EL (cell line): ENCODE measurements at regions not wholly inside any gene's neighbourhood (a gene's known extent, or its start where the extent isn't known, plus 50 kb on each side); places are given as distances from the start of the nearest gene placed in this dataset.

Experiments used
- DNase-seq: peaks from one replicate; pipeline ENCODE4 v3.0.0-alpha.2; 2016

- no peak for DNase-seq
Observed at GRCh38 chr7:116083796-116084195, 53.2 kb upstream of the TFEC start.

DNA sequence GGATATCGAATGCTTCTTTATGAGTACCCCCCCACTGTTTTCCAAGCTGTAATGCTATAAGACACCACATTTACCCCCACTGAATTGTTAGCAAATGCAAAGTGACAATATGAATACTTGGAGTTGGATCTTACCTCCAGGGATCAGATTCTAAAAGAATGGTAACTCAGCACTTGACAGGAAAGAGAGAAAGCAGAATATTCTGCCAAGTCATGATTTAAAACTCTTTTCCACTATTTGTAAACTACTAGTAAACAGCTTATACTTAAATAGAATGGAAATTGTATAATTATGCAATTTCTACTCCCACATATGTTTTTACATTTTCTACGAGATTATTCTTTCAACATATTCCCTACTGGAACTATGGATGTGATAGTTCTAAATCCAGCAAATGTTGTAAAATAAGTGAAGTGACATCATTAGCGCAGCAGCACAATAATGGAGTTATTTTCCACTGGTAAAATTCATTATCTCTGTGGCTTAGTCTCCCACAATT is 56.0 kb upstream of the TFEC start:
- DNase-seq = no peak

DNA sequence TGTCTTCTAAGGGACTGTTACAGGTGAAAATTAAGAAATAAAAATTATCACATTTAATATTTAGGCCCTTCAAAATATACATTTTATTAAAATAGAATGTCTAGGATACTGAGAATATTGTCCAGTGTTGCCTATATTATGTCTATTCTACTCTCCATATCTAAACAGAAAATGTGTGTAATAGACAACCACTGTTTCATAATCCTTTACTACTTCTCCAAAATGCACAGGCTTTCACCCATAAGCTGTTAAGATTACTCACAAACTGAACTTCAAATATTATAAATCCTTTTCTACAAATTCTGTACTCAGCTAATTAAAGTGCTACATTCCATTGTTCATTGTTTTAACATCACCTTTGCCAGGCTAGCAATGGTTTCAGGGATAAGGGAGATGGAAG is 56.7 kb upstream of the TFEC start:
- no peak for DNase-seq

DNA sequence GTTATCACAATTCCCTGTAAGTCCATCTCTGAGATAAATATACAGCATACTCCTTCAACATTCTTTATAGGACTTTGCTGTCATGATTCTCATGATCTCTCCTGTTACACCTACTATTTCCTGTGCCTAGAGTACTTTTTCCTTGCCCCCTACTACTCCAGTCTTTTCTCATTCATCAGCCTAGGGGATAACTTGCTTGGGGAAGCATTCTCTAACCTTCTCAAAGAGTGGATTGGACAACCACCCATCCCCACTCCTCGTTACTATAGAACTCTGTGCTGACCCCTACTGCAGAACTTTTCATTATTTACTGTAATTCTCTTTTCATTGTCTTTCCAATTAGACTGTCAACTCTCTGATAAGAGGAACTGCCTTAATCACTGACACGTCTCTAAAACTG is 57.4 kb upstream of the TFEC start:
- DNase-seq = no peak

- DNase-seq = no peak
Observed at GRCh38 chr7:116089293-116089692, 58.7 kb upstream of the TFEC start.

- DNase-seq = no peak
Observed at GRCh38 chr7:116093516-116094301, 63.1 kb upstream of the TFEC start.

DNA sequence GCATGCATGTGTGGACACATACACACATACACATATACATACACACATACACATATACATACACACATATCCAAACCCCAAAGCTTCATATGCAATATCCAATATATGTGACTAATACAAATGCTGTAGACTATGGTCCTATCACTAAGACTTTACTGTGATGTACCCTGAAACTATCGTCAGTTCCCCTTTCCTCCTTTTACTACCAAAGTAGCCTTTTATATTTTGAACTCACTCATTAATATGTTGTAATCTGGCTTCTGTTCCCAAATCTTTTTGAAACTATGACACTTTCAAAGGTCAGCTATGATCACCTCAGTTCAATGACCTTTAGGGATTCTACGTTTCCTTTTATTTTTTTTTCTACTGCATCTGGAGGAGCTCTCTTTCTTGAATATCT is 64.8 kb upstream of the TFEC start:
- DNase-seq = no peak

DNA sequence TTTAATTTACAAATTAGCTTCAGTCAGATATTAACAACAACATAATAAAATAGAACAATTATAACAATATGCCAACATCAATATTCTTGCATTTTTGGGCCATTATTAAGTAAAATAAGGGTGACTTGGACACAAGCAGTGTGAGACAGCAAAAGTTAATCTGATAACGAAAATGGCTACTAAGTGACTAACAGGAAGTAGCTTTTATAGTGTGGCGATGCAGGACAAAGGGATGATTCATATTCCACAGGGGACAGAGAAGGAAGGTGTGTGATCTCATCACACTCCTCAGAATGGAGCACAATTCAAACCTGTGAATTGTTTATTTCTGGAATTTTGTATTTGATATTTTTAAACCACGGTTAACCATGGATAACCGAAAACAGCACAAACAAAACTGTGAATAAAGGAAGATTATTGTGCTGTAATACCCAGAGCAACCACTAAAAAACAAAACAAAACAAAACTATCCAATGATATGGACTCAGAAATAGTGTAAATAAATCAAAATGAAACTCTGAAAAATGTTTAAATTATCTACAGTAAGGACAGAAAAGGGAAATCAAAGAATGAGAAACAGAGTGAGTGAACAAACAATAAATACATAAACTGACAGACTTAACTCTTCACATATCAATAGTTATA is 66.9 kb upstream of the TFEC start:
- peak; percentile 79 for DNase-seq

GRCh38 chr7:116098175-116098574 is 67.6 kb upstream of the TFEC start:
- no peak for DNase-seq

GRCh38 chr7:116100626-116101025 is 70.1 kb upstream of the TFEC start:
- DNase-seq = no peak

DNA sequence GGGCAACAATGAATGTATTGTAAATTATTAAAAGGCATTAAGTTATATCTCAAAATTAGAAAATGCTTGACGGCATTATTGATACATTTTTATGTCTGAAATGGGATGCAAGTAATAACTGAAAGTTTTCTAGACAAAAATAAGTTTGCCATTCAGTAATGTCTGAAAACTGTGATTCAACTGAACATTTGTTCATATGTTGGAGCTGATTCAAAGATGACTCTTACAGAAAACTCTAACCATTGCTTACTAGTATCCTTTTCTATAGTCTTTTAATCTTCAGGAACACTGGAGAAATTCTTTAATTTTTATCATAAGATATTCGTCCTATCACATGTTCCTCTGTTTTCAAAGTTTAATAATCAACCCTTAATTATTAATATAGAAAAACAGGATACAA is 71.1 kb upstream of the TFEC start:
- DNase-seq = peak; percentile 5

- no peak for DNase-seq
Observed at GRCh38 chr7:116111475-116111874, 80.9 kb upstream of the TFEC start.

DNA sequence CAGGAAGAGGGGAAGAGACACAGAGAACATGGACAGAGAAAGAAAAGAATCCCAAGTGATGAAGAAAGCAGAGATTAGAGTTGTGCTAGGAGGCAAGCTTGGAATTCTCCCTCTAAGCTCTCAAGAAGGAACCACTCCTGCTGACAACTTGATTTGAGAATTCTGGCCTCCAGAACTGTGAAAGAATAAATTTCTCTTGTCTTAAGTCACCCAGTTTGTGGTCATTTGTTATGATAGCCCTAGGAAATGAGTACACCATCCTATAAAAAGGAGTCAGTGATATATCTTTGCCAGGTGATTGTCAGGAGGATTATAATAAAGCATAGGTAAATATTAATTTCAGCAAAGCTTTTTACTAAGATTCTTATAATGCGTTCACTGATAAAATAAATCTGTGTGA is 82.7 kb upstream of the TFEC start:
- DNase-seq = peak; percentile 6

DNA sequence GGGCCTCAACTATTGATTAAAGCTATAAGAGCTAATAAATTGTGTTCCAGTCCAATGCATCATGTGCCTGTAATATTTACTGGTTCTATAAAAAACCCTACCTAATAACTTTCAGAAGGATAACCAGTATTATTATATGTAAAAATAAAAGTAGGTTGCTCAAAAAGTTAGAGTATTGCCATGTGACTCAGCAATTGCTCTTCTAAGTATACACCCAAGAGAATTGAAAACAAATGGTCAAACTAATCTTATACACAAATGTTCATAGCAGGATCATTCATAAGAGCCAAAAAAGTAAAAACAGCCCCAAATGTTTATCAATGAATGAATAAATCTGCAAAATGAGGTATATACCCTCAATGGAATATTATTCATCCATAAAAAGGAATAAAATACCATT is 89.5 kb upstream of the TES start:
- no peak for DNase-seq

GRCh38 chr7:116122972-116123595 is 87.3 kb upstream of the TES start:
- DNase-seq = peak; percentile 36

DNA sequence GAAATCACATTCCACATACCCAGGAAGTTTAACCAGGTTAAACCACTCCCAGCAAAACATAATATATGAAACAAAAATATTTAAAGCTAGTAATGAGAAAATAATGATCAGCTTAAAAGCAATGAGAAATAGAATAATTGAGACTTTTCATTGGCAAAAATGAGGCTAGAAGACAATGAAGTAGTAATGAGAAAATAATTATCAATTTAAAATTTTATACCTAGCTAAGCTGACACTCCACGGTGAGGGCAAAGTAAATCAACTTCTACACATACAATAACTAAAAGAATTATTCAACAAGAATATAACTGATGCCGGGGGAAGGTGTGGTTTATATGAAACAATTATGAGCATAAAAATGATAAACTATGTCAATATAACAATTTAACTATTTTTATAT is 82.2 kb upstream of the TES start:
- DNase-seq = no peak

- DNase-seq = no peak
Observed at GRCh38 chr7:116135306-116135705, 75.0 kb upstream of the TES start.

GRCh38 chr7:116138202-116138801 is 72.0 kb upstream of the TES start:
- DNase-seq = peak; percentile 70

DNA sequence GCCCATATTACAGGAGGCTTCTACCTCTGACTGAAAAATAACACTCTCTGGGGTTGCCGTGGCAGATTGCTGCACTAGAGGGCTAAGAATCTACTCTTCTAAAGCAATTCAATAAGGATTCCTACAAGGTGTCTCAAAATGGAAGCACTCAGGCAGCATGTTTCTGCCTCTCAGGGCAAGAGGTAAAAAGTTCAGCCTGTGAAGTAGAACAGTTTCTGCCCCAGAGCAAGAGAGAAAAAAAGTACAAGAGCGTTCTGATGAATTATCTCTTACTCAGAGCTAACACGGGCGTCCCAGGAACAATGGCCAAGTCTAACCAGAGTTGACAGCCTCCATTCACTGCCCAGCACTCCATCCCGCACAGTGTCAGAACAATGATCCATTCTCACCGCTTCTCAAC is 71.3 kb upstream of the TES start:
- no peak for DNase-seq

GRCh38 chr7:116139807-116140206 is 70.5 kb upstream of the TES start:
- DNase-seq = no peak

DNA sequence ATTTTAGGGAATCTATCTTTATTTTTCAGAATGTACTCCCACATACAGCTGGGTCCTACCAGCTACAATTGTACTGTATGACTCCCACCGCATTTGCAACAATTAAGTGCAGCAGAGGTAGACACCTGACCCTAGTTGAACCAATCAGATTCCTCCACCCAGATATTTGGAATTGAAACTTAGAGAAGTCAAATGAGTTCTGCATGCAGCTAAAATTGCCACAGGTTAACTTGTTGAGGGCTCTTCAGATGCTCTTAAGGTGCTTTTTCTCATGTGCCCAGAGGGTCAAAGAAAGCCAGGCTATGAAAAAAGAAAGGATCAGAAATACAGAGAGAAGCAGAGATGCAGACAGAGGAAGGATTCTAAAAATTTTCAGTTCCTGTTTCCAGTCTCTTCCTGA is 68.0 kb upstream of the TES start:
- no peak for DNase-seq

- no peak for DNase-seq
Observed at GRCh38 chr7:116142850-116143249, 67.5 kb upstream of the TES start.

- no peak for DNase-seq
Observed at GRCh38 chr7:116145245-116145852, 65.0 kb upstream of the TES start.
